GM12864 (cell line): ENCODE measurements at regions not wholly inside any gene's neighbourhood (a gene's known extent, or its start where the extent isn't known, plus 50 kb on each side); places are given as distances from the start of the nearest gene placed in this dataset.

ENCODE experiments used
- DNase-seq: peaks from one replicate; pipeline ENCODE4 v3.0.0-alpha.2; 2011; ENCODE audit warnings: low read depth
- H3K4me3 ChIP-seq: 2 replicates; pipeline ENCODE4 v1.5.1; 2011; ENCODE audit warnings: mild to moderate bottlenecking, low read depth, low read length, control low read depth
- TF ChIP-seq, protein P1 (sequence below): IDR thresholded peaks from 2 replicates; pipeline ENCODE4 v1.5.1; 2011; ENCODE audit warnings: low read depth, mild to moderate bottlenecking, moderate library complexity, low read length, control low read depth, inconsistent platforms; ENCODE audit errors: missing control alignments

DNA sequence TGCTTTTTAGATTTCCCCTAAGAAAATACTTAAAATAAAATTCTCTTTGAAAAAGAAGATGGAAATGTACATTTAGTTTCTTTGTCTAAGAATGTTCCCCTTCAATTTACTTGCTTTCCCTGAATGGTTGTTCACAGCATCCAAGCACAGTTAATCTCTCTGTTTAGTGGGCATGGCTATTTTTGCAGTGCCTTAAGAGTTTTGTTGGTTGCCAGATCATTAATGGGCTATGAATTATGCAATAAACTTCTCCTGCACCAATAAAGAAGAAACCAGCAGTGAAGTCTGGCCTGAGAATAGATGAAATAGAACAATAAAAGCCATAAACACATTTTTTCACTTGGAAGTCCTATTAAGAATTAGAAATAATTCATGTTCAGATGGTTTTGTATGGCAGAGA, 980.4 kb upstream of the IGFBP7 start:
- H3K4me3 ChIP-seq: no peak overlapping the region
- TF ChIP-seq, protein P1, sequence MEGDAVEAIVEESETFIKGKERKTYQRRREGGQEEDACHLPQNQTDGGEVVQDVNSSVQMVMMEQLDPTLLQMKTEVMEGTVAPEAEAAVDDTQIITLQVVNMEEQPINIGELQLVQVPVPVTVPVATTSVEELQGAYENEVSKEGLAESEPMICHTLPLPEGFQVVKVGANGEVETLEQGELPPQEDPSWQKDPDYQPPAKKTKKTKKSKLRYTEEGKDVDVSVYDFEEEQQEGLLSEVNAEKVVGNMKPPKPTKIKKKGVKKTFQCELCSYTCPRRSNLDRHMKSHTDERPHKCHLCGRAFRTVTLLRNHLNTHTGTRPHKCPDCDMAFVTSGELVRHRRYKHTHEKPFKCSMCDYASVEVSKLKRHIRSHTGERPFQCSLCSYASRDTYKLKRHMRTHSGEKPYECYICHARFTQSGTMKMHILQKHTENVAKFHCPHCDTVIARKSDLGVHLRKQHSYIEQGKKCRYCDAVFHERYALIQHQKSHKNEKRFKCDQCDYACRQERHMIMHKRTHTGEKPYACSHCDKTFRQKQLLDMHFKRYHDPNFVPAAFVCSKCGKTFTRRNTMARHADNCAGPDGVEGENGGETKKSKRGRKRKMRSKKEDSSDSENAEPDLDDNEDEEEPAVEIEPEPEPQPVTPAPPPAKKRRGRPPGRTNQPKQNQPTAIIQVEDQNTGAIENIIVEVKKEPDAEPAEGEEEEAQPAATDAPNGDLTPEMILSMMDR: no peak
- no peak for DNase-seq

DNA sequence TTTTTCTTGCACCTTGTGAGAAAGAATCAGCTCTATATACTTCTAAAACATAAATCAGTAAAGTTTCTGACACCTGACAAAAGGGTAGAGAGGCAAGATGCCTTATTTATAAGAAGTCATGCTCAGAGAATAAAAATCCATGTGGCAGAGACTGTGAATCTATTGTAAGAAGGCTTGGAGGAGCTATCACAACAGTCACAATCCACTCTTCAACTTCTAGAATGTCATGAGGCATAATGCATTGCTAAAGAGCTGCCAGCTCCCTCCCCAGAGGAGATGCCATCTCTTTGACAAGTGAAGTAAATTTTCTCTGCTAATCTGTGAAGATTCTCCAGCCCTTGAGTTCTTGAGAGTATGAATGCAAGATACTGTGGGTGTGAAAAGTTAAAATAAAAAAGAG, 971.2 kb upstream of the IGFBP7 start:
- TF ChIP-seq, protein P1: no peak
- DNase-seq: no peak
- no peak overlapping the region for H3K4me3 ChIP-seq

DNA sequence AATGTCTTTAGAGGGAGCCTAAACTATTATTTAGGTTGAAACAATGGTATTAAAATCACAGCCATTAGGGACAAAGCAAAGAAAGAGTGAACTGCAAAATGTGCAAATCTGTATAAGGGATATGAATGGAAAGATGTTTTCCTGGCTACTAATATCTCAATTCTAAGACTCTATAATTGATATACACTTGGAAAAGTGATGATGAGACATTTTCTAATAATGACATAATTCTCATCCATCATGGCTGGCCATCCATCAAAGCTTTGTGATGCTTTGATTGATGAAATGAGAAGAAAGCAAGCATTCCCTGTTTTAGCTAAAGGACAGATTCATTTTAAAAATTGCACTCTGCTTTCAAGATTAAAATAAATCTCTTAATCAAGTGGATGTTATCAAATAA, 965.5 kb upstream of the IGFBP7 start:
- no peak overlapping the region for H3K4me3 ChIP-seq
- no peak for DNase-seq
- TF ChIP-seq, protein P1: no peak

DNA sequence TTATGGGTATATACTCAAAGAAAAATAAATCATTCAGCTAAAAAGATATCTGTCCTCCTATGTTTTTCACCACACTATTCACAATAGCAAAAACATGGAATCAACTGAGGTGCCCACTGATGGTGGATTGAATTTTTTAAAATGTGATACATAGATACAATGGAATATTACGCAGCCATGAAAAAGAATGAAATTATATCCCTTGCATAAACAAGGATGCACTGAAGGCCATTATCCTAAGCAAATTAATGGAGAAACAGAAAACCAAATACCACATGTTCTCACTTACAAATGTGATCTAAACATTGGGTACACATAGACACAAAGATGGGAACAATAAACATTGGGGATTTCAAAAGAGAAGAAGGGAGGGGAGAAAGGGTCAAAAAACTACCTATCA, 964.2 kb upstream of the IGFBP7 start:
- TF ChIP-seq, protein P1: no peak
- no peak overlapping the region for H3K4me3 ChIP-seq
- no peak for DNase-seq

DNA sequence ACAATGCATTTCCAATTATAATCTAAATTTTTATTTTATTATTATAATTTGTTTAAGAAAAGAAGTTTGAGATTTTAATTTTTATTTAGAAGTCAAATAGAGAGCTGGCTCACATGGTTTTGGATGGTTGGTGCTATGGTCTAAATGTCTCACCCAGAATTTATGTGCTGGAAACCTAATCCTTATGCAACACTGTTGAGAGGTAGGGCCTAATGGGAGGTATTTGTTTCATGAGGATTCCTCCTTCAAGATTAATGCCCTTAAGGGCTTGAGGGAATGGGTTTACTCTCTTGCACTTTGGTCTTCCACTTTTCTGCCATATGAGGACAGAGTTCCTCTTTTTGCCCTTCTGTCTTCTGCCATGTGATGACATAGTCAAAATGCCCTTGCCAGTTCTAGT, 960.5 kb upstream of the IGFBP7 start:
- DNase-seq: no peak
- TF ChIP-seq, protein P1: no peak
- no peak overlapping the region for H3K4me3 ChIP-seq

DNA sequence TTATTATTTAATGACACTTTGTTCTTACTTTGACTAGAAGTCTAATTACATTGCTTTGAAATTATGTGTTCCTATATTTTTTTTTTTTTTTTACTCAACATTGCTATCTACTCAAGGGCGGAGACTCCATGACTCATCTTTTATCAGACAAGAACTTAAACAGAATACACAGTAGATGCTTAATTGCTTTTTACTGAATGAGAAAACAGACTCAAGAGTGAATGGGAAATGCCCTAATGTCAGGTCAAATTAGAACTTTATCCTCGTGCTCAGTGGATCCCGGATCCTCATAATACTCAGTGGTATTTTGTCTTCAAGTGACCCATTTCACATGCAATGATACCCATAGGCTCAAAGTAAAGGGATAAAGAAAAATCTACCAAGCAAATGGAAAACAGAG, 954.5 kb upstream of the IGFBP7 start:
- TF ChIP-seq, protein P1: no peak
- no peak for DNase-seq
- no peak overlapping the region for H3K4me3 ChIP-seq

DNA sequence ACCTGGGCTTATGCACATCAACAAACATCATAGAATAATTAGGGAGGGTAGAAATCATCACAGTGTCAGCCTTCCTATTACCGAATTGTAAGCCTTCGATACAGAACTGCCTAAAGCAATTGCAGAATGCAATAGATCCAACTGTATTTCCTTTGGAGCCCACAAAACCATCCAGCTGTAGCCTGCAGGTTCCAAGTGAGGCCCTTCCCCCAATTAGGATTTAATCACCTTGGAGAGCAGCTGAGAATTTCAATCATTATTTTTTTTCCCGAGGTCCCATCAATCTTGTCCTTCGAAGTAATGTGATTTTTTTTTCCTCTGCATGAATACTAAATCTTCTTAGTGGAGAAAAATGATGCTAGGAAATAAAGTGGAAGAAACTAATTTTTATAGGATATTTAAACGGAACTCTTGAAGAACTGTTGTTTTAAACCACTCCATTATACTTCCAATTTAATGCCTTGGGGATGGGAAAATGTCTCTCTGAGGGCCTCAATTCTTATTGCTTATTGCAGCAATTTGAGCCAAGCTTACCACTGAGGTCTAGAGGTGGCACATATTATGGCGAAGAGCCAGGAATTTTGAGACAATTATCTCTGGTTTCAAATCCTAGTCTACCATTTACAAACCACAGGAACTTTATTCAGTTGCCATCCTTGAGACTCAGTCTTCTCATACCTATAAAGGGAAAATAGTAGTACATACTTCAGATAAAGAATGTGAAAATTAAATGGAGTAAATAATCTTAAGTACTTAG, 953.4 kb upstream of the IGFBP7 start:
- TF ChIP-seq, protein P1: no peak
- DNase-seq: no peak

More for the DNA sequence above, 953.4 kb upstream of the IGFBP7 start:
- H3K4me3 ChIP-seq: no peak overlapping the region
